Hepatocyte (in vitro differentiated cells): ENCODE measurements at regions not wholly inside any gene's neighbourhood (a gene's known extent, or its start where the extent isn't known, plus 50 kb on each side); places are given as distances from the start of the nearest gene placed in this dataset.

ENCODE experiments used
- EZH2 ChIP-seq: fragments of 200-600 bp; sonication (generic); IDR thresholded peaks from 2 replicates; pipeline ENCODE4 v1.6.1; 2016; ENCODE audit warnings: antibody characterized with exemption, mild to moderate bottlenecking, borderline replicate concordance
- EZH2phosphoT487 ChIP-seq: fragments of 200-600 bp; sonication (generic); IDR thresholded peaks from one replicate; pipeline ENCODE4 v1.6.1; 2018; ENCODE audit warnings: antibody characterized with exemption, mild to moderate bottlenecking, low read depth, moderate library complexity; ENCODE audit not compliant: unreplicated experiment, severe bottlenecking
- TF ChIP-seq, protein P1 (sequence below): fragments of 200-600 bp; sonication (generic); IDR thresholded peaks from 2 replicates; pipeline ENCODE4 v1.5.1; 2016; ENCODE audit warnings: antibody characterized with exemption, mild to moderate bottlenecking; ENCODE audit not compliant: poor library complexity

- TF ChIP-seq, protein P1, sequence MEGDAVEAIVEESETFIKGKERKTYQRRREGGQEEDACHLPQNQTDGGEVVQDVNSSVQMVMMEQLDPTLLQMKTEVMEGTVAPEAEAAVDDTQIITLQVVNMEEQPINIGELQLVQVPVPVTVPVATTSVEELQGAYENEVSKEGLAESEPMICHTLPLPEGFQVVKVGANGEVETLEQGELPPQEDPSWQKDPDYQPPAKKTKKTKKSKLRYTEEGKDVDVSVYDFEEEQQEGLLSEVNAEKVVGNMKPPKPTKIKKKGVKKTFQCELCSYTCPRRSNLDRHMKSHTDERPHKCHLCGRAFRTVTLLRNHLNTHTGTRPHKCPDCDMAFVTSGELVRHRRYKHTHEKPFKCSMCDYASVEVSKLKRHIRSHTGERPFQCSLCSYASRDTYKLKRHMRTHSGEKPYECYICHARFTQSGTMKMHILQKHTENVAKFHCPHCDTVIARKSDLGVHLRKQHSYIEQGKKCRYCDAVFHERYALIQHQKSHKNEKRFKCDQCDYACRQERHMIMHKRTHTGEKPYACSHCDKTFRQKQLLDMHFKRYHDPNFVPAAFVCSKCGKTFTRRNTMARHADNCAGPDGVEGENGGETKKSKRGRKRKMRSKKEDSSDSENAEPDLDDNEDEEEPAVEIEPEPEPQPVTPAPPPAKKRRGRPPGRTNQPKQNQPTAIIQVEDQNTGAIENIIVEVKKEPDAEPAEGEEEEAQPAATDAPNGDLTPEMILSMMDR = no peak
- TF ChIP-seq EZH2phosphoT487 (no peak), EZH2 (no peak)
Observed at GRCh38 chr9:82581935-82582334, 481.0 kb downstream of the RASEF start.
